ENCODE measurements at regions not wholly inside any gene's neighbourhood (a gene's known extent, or its start where the extent isn't known, plus 50 kb on each side); places are given as distances from the start of the nearest gene placed in this dataset.

DNA sequence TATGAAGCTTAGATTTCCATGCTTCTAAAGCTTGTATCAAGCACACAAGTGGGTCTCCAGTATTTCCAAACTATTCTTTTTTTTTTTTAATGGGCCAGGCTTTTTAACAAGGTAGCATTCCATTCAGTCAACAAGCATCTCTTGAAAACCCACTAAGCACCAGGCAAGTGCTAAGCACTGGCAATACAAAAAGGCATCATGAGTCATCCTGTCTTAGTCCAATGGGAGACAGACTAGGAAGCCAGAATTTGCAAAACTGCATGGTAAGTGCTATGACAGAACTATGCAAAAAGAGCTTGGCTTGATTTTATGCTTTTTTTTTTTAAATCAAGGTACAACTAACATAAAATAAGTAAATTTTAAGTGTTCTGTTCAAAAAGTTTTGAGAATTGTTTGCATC lies 109.3 kb upstream of the DST start:
- Mint-ChIP-seq H3K9me3 (no peaks in the 10 kb centered on the region), H3K36me3 (no peaks in the 10 kb centered on the region), H3K27me3 (no peaks in the 10 kb centered on the region), H3K4me3 (no peak overlapping the region), H3K27ac (no peak overlapping the region), H3K4me1 (ENCODE audit: unreplicated experiment) (peaks cover 22% of the 10 kb centered on the region)
- no peak for TF ChIP-seq CTCF (conservative IDR thresholded peaks at IDR 0.05)
- DNase-seq (ENCODE audit: extremely low spot score, unreplicated experiment): no peak

GRCh38 chr6:56751604-56752003 lies 108.9 kb upstream of the DST start:
- H3K27me3 Mint-ChIP-seq: no peaks in the 10 kb centered on the region
- no peak overlapping the region for H3K4me3 Mint-ChIP-seq
- H3K36me3 Mint-ChIP-seq: no peaks in the 10 kb centered on the region
- no peaks in the 10 kb centered on the region for H3K9me3 Mint-ChIP-seq
- TF ChIP-seq CTCF (conservative IDR thresholded peaks at IDR 0.05): no peak
- H3K27ac Mint-ChIP-seq: no peak overlapping the region
- no peak for DNase-seq (ENCODE audit: extremely low spot score, unreplicated experiment)
- H3K4me1 Mint-ChIP-seq (ENCODE audit: unreplicated experiment): peaks cover 22% of the 10 kb centered on the region

DNA sequence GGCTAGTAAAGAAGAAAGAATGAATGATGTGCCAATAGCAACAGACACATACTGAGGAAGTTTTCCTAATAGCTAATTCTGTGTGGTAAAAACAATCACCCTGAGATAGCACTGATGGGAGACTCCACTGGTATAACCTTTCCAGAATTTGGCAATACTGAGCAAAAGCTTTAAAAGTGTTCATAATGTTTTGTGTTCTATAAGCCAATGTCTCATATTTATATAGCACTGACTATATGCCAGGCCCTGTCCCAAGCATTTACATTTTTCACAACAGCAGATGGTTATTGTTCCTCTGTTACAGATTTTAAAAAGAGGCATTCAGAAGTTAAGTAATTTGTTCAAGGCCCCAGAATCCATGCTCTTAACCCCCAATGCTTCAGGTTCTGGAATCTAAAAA lies 108.0 kb upstream of the DST start:
- H3K4me3 Mint-ChIP-seq: no peak overlapping the region
- no peaks in the 10 kb centered on the region for H3K27me3 Mint-ChIP-seq
- H3K36me3 Mint-ChIP-seq: no peaks in the 10 kb centered on the region
- H3K9me3 Mint-ChIP-seq: no peaks in the 10 kb centered on the region
- no peak for TF ChIP-seq CTCF (conservative IDR thresholded peaks at IDR 0.05)
- peaks cover 15% of the 10 kb centered on the region for H3K4me1 Mint-ChIP-seq (ENCODE audit: unreplicated experiment)
- H3K27ac Mint-ChIP-seq: no peak overlapping the region
- DNase-seq (ENCODE audit: extremely low spot score, unreplicated experiment): no peak

DNA sequence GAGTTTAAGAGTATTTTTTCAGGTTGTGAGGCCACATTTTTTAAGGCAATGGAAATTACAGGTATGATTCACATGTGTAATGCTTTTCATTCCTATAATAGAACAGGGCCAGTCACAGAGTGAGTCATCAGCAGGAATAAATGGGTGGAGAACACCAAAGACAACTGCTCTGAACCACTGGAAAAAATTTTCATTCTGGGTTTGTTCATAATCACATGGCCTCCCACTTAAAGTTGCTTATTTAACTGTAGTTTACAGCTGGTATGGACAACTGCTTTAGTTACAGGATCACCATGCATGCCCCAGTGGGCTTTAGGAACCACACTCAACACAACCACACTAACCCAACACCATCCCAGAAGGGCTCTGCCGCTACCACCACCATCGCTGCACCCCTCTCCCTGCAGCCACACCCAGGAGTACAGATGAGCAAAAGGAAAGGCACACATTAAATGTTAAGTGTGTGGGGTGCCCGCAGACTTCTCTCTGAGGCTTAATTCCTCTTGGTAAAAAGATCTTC lies 107.0 kb upstream of the DST start:
- Mint-ChIP-seq H3K4me1 (ENCODE audit: unreplicated experiment) (peaks cover 14% of the 10 kb centered on the region), H3K36me3 (no peaks in the 10 kb centered on the region), H3K27me3 (no peaks in the 10 kb centered on the region), H3K4me3 (no peak overlapping the region), H3K27ac (peak overlapping the region; percentile 81), H3K9me3 (no peaks in the 10 kb centered on the region)
- TF ChIP-seq CTCF (conservative IDR thresholded peaks at IDR 0.05): no peak
- DNase-seq (ENCODE audit: extremely low spot score, unreplicated experiment): no peak

DNA sequence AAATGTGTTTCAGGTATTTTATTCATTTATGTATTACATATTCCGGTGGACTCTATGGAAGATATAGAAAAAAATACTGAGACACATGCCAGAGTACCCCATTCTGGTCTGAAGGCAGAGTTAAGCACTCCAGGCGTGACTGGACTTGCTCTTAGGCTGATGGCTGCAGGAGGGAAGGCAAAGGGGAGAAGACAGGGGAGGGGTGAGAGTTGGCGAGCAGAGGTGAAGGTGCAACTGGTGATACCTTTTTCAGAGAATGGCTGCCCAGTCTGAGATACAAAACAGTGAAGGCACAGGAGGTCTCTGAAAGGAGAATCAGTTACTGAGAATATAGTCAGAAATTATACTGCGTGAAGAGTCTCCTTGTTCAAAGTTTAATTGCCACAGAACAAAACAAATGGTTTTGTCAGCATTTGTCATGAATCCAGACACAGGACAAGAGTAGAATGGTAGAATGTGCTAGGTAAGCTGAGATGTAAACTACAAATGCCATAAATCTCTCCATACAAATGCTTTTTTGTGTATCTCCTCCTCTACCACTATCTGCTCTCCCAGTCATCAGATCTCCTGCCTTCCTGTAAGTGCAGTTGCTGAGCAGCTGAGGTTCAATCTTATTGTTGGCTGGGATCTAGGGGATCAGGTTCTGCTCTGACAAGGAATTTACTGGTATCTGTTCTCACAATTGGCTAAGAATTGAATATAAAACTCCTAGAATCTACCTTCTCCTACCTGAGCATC lies 104.2 kb upstream of the DST start:
- Mint-ChIP-seq H3K27ac (peak overlapping the region; percentile 60), H3K27me3 (no peaks in the 10 kb centered on the region)

More for the DNA sequence above, 104.2 kb upstream of the DST start:
- DNase-seq (ENCODE audit: extremely low spot score, unreplicated experiment): no peak
- TF ChIP-seq CTCF (conservative IDR thresholded peaks at IDR 0.05): no peak
- Mint-ChIP-seq H3K36me3 (no peaks in the 10 kb centered on the region), H3K4me3 (no peak overlapping the region), H3K9me3 (no peaks in the 10 kb centered on the region), H3K4me1 (ENCODE audit: unreplicated experiment) (peaks cover 32% of the 10 kb centered on the region)
